H9 (cell line): ENCODE measurements at regions not wholly inside any gene's neighbourhood (a gene's known extent, or its start where the extent isn't known, plus 50 kb on each side); places are given as distances from the start of the nearest gene placed in this dataset.

Source experiments
- DNase-seq: peaks from one replicate; pipeline ENCODE4 v3.0.0-alpha.2; 2017
- H2AFZ ChIP-seq: one replicate; pipeline ENCODE4 v1.6.1; 2013; ENCODE audit warnings: mild to moderate bottlenecking, low read length, control low read depth, moderate library complexity
- H2AK5ac ChIP-seq: 2 replicates; pipeline ENCODE4 v1.6.1; 2013; ENCODE audit warnings: low read length, control low read depth, mixed read lengths; ENCODE audit not compliant: insufficient read length
- H2BK120ac ChIP-seq: one replicate; pipeline ENCODE4 v1.6.1; 2013; ENCODE audit warnings: low read depth, mild to moderate bottlenecking, low read length, control low read depth, inconsistent platforms; ENCODE audit not compliant: poor library complexity, severe bottlenecking
- H2BK12ac ChIP-seq: 2 replicates; pipeline ENCODE4 v1.6.1; 2013; ENCODE audit warnings: low read length, control low read depth, mixed read lengths, low read depth; ENCODE audit not compliant: insufficient read length
- H2BK15ac ChIP-seq: 2 replicates; pipeline ENCODE4 v1.6.1; 2013; ENCODE audit warnings: low read depth, low read length, control low read depth
- H2BK20ac ChIP-seq: one replicate; pipeline ENCODE4 v1.6.1; 2013; ENCODE audit warnings: low read depth, mild to moderate bottlenecking, low read length, control low read depth, inconsistent platforms; ENCODE audit not compliant: poor library complexity, severe bottlenecking
- H2BK5ac ChIP-seq: 2 replicates; pipeline ENCODE4 v1.6.1; 2013; ENCODE audit warnings: low read length, control low read depth, mixed read lengths; ENCODE audit not compliant: insufficient read length
- H3K14ac ChIP-seq: 2 replicates; pipeline ENCODE4 v1.6.1; 2013; ENCODE audit warnings: low read length, control low read depth; ENCODE audit not compliant: insufficient read depth
- H3K18ac ChIP-seq: 2 replicates; pipeline ENCODE4 v1.6.1; 2013; ENCODE audit warnings: low read depth, mild to moderate bottlenecking, mixed read lengths, low read length, control low read depth; ENCODE audit not compliant: insufficient read length
- H3K23ac ChIP-seq: 2 replicates; pipeline ENCODE4 v1.6.1; 2013; ENCODE audit warnings: low read length, control low read depth, mixed read lengths, low read depth; ENCODE audit not compliant: insufficient read length
- H3K23me2 ChIP-seq: 2 replicates; pipeline ENCODE4 v1.6.1; 2013; ENCODE audit warnings: low read depth, mild to moderate bottlenecking, mixed read lengths, low read length, control low read depth; ENCODE audit not compliant: insufficient read length, poor library complexity, severe bottlenecking
- H3K27ac ChIP-seq: 2 replicates; pipeline ENCODE4 v1.5.1; 2013; ENCODE audit warnings: low read length, control low read depth, mixed read lengths, low read depth; ENCODE audit not compliant: insufficient read length
- H3K27me3 ChIP-seq: 2 replicates; pipeline ENCODE4 v1.6.1; 2013; ENCODE audit warnings: low read length, control low read depth, inconsistent platforms; ENCODE audit not compliant: insufficient read depth
- H3K4ac ChIP-seq: 2 replicates; pipeline ENCODE4 v1.6.1; 2013; ENCODE audit warnings: low read depth, mild to moderate bottlenecking, control low read depth, inconsistent platforms, low read length, moderate library complexity
- H3K4me1 ChIP-seq: 2 replicates; pipeline ENCODE4 v1.6.1; 2013; ENCODE audit warnings: low read length, control low read depth, inconsistent platforms; ENCODE audit not compliant: insufficient read depth
- H3K4me2 ChIP-seq: 2 replicates; pipeline ENCODE4 v1.6.1; 2013; ENCODE audit warnings: low read length, control low read depth, mixed read lengths; ENCODE audit not compliant: insufficient read length, insufficient read depth
- H3K56ac ChIP-seq: 2 replicates; pipeline ENCODE4 v1.6.1; 2013; ENCODE audit warnings: low read depth, mild to moderate bottlenecking, mixed read lengths, low read length, control low read depth; ENCODE audit not compliant: insufficient read length
- H3K79me1 ChIP-seq: 2 replicates; pipeline ENCODE4 v1.6.1; 2013; ENCODE audit warnings: low read depth, mild to moderate bottlenecking, moderate library complexity, low read length, control low read depth, inconsistent platforms; ENCODE audit not compliant: insufficient read depth, poor library complexity, severe bottlenecking
- H3K79me2 ChIP-seq: 2 replicates; pipeline ENCODE4 v1.6.1; 2013; ENCODE audit warnings: low read length, control low read depth, inconsistent platforms; ENCODE audit not compliant: insufficient read depth
- H3K9ac ChIP-seq: 2 replicates; pipeline ENCODE4 v1.6.1; 2013; ENCODE audit warnings: low read length, control low read depth, mixed read lengths; ENCODE audit not compliant: insufficient read length; ENCODE audit errors: extremely low read depth
- H3K9me3 ChIP-seq: one replicate; pipeline ENCODE4 v1.6.1; 2013; ENCODE audit warnings: low read depth, low read length, inconsistent platforms; ENCODE audit not compliant: control insufficient read depth
- H3T11ph ChIP-seq: one replicate; pipeline ENCODE4 v1.6.1; 2013; ENCODE audit warnings: mild to moderate bottlenecking, low read length, control low read depth, inconsistent platforms
- H4K20me1 ChIP-seq: one replicate; pipeline ENCODE4 v1.6.1; 2013; ENCODE audit not compliant: control insufficient read depth, insufficient read length, insufficient read depth
- H4K5ac ChIP-seq: 2 replicates; pipeline ENCODE4 v1.6.1; 2013; ENCODE audit warnings: low read depth, mild to moderate bottlenecking, mixed read lengths, low read length, control low read depth; ENCODE audit not compliant: insufficient read length
- H4K8ac ChIP-seq: replicated peaks from 2 replicates; pipeline ENCODE4 v1.6.1; 2013; ENCODE audit warnings: low read length, control low read depth, mixed read lengths, low read depth; ENCODE audit not compliant: insufficient read length
- H4K91ac ChIP-seq: 2 replicates; pipeline ENCODE4 v1.6.1; 2013; ENCODE audit warnings: low read depth, mild to moderate bottlenecking, moderate library complexity, mixed read lengths, low read length, control low read depth; ENCODE audit not compliant: insufficient read length
- H3K27ac Mint-ChIP-seq, 3 experiments: 2 replicates in 2 of 3; 3 replicates in 1 of 3; pipeline ENCODE4 v1.8.0; 2020 to 2021; ENCODE audit warnings: mixed read lengths in 3 of 3, mild to moderate bottlenecking in 1 of 3, moderate library complexity in 1 of 3
- H3K27me3 Mint-ChIP-seq: 2 replicates; pipeline ENCODE4 v1.8.0; 2021; ENCODE audit warnings: low read depth, mild to moderate bottlenecking, moderate library complexity, mixed read lengths
- H3K36me3 Mint-ChIP-seq, 3 experiments: 2 replicates in 2 of 3; 3 replicates in 1 of 3; pipeline ENCODE4 v1.8.0; 2020 to 2021; ENCODE audit warnings: low read depth in 3 of 3, mixed read lengths in 3 of 3; ENCODE audit not compliant: insufficient read depth in 1 of 3
- H3K4me1 Mint-ChIP-seq, 2 experiments: 2 replicates each; pipeline ENCODE4 v1.8.0; 2020; ENCODE audit warnings: mixed read lengths in 2 of 2
- H3K4me3 Mint-ChIP-seq, 2 experiments: 2 replicates in 1 of 2; 3 replicates in 1 of 2; pipeline ENCODE4 v1.8.0; 2020 to 2021; ENCODE audit warnings: mild to moderate bottlenecking in 2 of 2, mixed read lengths in 2 of 2, moderate library complexity in 1 of 2
- H3K9me3 Mint-ChIP-seq, 2 experiments: 2 replicates in 1 of 2; 3 replicates in 1 of 2; pipeline ENCODE4 v1.8.0; 2020; ENCODE audit warnings: mild to moderate bottlenecking in 2 of 2, mixed read lengths in 2 of 2, moderate library complexity in 1 of 2
- CTCF ChIP-seq: fragments of 200-600 bp; sonication (generic); conservative IDR thresholded peaks from 3 replicates; pipeline ENCODE4 v1.8.0; 2021; ENCODE audit warnings: antibody characterized with exemption, mild to moderate bottlenecking
- WGBS: extraction: QIAGEN DNeasy Blood & Tissue Kit; methylation state at CpG from one replicate; pipeline ENCODE4 v1.1.7; 2013; ENCODE audit warnings: missing lambda C conversion rate, low lambda C conversion rate, mixed read lengths; ENCODE audit not compliant: insufficient read length; ENCODE audit errors: extremely low coverage; 5-methylcytosine and 5-hydroxymethylcytosine counted together

GRCh38 chr5:167822241-167822640 is 469.2 kb upstream of the WWC1 start:
- Histone ChIP-seq H3K9ac (no peak overlapping the region), H3K4me2 (no peak overlapping the region), H2AFZ (no peak overlapping the region), H3K56ac (no peak overlapping the region), H3K18ac (no peak overlapping the region), H3K23ac (no peak overlapping the region), H2BK12ac (no peak overlapping the region), H3K4me1 (peaks cover 2% of the 10 kb centered on the region; the same call in 1 of the 2 replicates), H4K8ac (no peak overlapping the region), H3K79me1 (no peaks in the 10 kb centered on the region), H2BK20ac (no peak overlapping the region), H3T11ph (no peak overlapping the region), H2BK5ac (no peak overlapping the region), H2AK5ac (no peak overlapping the region), H3K9me3 (no peaks in the 10 kb centered on the region), H2BK15ac (no peak overlapping the region), H4K5ac (no peak overlapping the region), H3K79me2 (no peaks in the 10 kb centered on the region), H4K91ac (no peak overlapping the region), H4K20me1 (no peaks in the 10 kb centered on the region), H3K14ac (no peak overlapping the region), H3K4ac (no peak overlapping the region), H3K23me2 (no peaks in the 10 kb centered on the region), H3K27ac (no peak overlapping the region), H3K27me3 (no peaks in the 10 kb centered on the region), H2BK120ac (no peak overlapping the region)
- Mint-ChIP-seq H3K27me3 (no peaks in the 10 kb centered on the region), H3K9me3 (peaks cover 0 to 4% of the 10 kb centered on the region in 2 experiments; a peak in 1 of 5 replicates), H3K4me3 (no peak overlapping the region), H3K4me1 (peaks cover 10% of the 10 kb centered on the region in 2 experiments), H3K27ac (no peak overlapping the region), H3K36me3 (peaks cover 0 to 2% (median 0%) of the 10 kb centered on the region in 3 experiments; a peak in 3 of 7 replicates)
- TF ChIP-seq CTCF = no peak
- DNase-seq = no peak
- WGBS = no CpG with 5 or more reads among the region's 4 CpGs
